Naive thymus-derived CD4-positive, alpha-beta T cell (primary cell): ENCODE measurements at regions not wholly inside any gene's neighbourhood (a gene's known extent, or its start where the extent isn't known, plus 50 kb on each side); places are given as distances from the start of the nearest gene placed in this dataset.

Experiments
- ATAC-seq: fragments of 150-1000 bp; cut with Tn5 transposase; 2 replicates; pipeline ENCODE4 v1.10.0; 2021; ENCODE audit warnings: mild to moderate bottlenecking, moderate library complexity
- CTCF ChIA-PET: fragments of 350-600 bp; sonication (Branson Sonifier 250); formaldehyde crosslinking; loops from one replicate; lab custom pipeline; 2021; ENCODE audit warnings: antibody characterized with exemption; lab: Charles Lee
- POLR2A ChIA-PET: fragments of 350-600 bp; sonication (Branson Sonifier 250); formaldehyde crosslinking; loops from one replicate; lab custom pipeline; 2021; ENCODE audit warnings: antibody characterized with exemption, inconsistent platforms; lab: Charles Lee
- DNase-seq, 9 donors: peaks; one replicate each; pipeline versions ENCODE4 v3.0.0 to v3.0.0-alpha.2; 2020 to 2022; ENCODE audit warnings: mixed read lengths in 1 of 9
- H3K27ac ChIP-seq: one replicate; pipeline ENCODE4 v1.7.0; 2013; ENCODE audit warnings: mild to moderate bottlenecking, low read depth, low read length, moderate library complexity
- H3K27me3 ChIP-seq, 2 donors: one replicate each; pipeline ENCODE4 v1.7.0; 2013; ENCODE audit warnings: low read length in 2 of 2, mild to moderate bottlenecking in 2 of 2, moderate library complexity in 2 of 2; ENCODE audit not compliant: control insufficient read depth in 2 of 2, insufficient read depth in 2 of 2
- H3K36me3 ChIP-seq, 3 experiments: 1 replicate in 2 of 3; 2 replicates in 1 of 3; pipeline ENCODE4 v1.7.0; 2013; ENCODE audit warnings: low read length in 3 of 3, mild to moderate bottlenecking in 3 of 3, moderate library complexity in 1 of 3; ENCODE audit not compliant: insufficient read depth in 3 of 3, control insufficient read depth in 2 of 3
- H3K4me1 ChIP-seq, 2 donors: one replicate each; pipeline ENCODE4 v1.7.0; 2013; ENCODE audit warnings: low read length in 2 of 2, mild to moderate bottlenecking in 2 of 2, moderate library complexity in 1 of 2; ENCODE audit not compliant: control insufficient read depth in 2 of 2, insufficient read depth in 2 of 2
- H3K4me3 ChIP-seq: 2 replicates; pipeline ENCODE4 v1.7.0; 2013; ENCODE audit warnings: mild to moderate bottlenecking, low read length
- H3K9me3 ChIP-seq, 3 experiments: 1 replicate in 2 of 3; 2 replicates in 1 of 3; pipeline ENCODE4 v1.7.0; 2013; ENCODE audit warnings: low read length in 3 of 3; ENCODE audit not compliant: control insufficient read depth in 2 of 3
- H3K27ac Mint-ChIP-seq, 9 donors: one replicate each; pipeline ENCODE4 v1.8.0; 2020 to 2022; ENCODE audit warnings: mixed read lengths in 9 of 9, mild to moderate bottlenecking in 8 of 9, moderate library complexity in 5 of 9, inconsistent platforms in 2 of 9
- H3K27me3 Mint-ChIP-seq, 5 donors: one replicate each; pipeline ENCODE4 v1.8.0; 2021 to 2022; ENCODE audit warnings: mixed read lengths in 5 of 5, mild to moderate bottlenecking in 1 of 5
- H3K36me3 Mint-ChIP-seq, 5 donors: one replicate each; pipeline ENCODE4 v1.8.0; 2020 to 2022; ENCODE audit warnings: mixed read lengths in 5 of 5, mild to moderate bottlenecking in 3 of 5, inconsistent platforms in 1 of 5
- H3K4me1 Mint-ChIP-seq, 7 donors: one replicate each; pipeline ENCODE4 v1.8.0; 2020 to 2022; ENCODE audit warnings: mixed read lengths in 7 of 7, mild to moderate bottlenecking in 3 of 7, inconsistent platforms in 1 of 7
- H3K4me3 Mint-ChIP-seq, 10 donors: one replicate each; pipeline ENCODE4 v1.8.0; 2020 to 2022; ENCODE audit warnings: mild to moderate bottlenecking in 10 of 10, mixed read lengths in 10 of 10, moderate library complexity in 6 of 10, inconsistent platforms in 2 of 10
- H3K9me3 Mint-ChIP-seq, 11 donors: one replicate each; pipeline ENCODE4 v1.8.0; 2020 to 2022; ENCODE audit warnings: mixed read lengths in 11 of 11, mild to moderate bottlenecking in 4 of 11, inconsistent platforms in 1 of 11, moderate library complexity in 1 of 11
- intact Hi-C, 2 donors: fragments of 100-400 bp; cut with micrococcal nuclease; formaldehyde crosslinking; loops; one replicate each; pipeline ENCODE4 v1.15.1; 2023

DNA sequence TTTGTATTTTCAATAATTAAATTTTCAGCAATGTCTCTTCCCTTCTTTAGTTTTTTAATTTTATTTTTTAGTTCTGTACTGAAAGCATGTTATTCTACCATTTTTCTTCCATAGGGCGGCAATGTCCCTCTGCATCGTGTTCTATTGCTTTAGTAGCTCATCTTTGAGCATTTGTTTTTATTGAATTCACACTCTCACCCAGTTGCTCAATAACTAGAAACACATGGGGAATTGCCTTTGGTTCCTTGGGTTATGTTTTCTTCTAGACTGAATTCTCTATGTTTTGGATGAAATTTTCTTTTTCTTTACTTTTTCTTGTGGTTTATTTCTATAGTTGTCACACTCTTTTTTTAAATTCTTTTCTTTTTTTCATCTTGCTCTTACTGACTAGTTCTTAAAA lies 233.8 kb upstream of the LDB2 start:
- Mint-ChIP-seq H3K27ac (no peak overlapping the region), H3K27me3 (peaks cover 2 to 47% (median 11%) of the 10 kb centered on the region in 5 donors), H3K36me3 (peaks cover 0 to 11% (median 0%) of the 10 kb centered on the region in 5 donors), H3K4me1 (peaks cover 0 to 7% (median 0%) of the 10 kb centered on the region in 7 donors), H3K9me3 (peaks cover 0 to 12% (median 5%) of the 10 kb centered on the region in 11 donors), H3K4me3 (no peak overlapping the region)
- Histone ChIP-seq H3K27me3 (no peaks in the 10 kb centered on the region), H3K4me3 (no peak overlapping the region), H3K27ac (no peak overlapping the region), H3K4me1 (no peaks in the 10 kb centered on the region), H3K9me3 (no peaks in the 10 kb centered on the region), H3K36me3 (no peaks in the 10 kb centered on the region)
- POLR2A ChIA-PET = no interaction called here
- ATAC-seq (no peak), DNase-seq (no peak)
- CTCF ChIA-PET = no interaction called here
- intact Hi-C loops = no loop called here

DNA sequence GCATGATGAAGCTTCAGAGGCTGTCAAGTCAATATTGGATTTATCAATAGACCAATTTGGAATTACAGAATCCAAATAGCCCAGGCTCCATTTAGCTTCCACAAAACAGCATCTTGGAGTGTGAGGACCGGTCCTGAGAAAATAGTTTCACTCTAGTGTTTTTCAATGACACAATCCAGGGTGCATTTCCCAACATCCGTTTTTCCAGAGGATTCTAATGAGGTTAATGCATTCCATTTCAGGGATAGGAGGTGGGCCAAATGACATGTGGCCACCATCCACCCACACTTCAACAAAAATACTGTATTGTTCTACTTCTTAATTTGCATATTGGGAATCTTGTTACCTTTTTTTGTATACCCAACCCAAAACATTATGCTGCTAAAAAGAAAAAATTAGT lies 229.8 kb upstream of the LDB2 start:
- Mint-ChIP-seq H3K9me3 (peaks cover 0 to 8% (median 0%) of the 10 kb centered on the region in 11 donors), H3K27ac (no peak overlapping the region), H3K27me3 (peaks cover 0 to 23% (median 3%) of the 10 kb centered on the region in 5 donors), H3K4me3 (no peak overlapping the region), H3K4me1 (peaks cover 0 to 7% (median 0%) of the 10 kb centered on the region in 7 donors), H3K36me3 (peaks cover 0 to 6% (median 0%) of the 10 kb centered on the region in 5 donors)
- no peaks in the 10 kb centered on the region for H3K36me3 ChIP-seq
- ATAC-seq (no peak), DNase-seq (no peak)
- H3K4me1 ChIP-seq = no peaks in the 10 kb centered on the region
- H3K4me3 ChIP-seq = no peak overlapping the region
- CTCF ChIA-PET = no interaction called here
- POLR2A ChIA-PET = no interaction called here
- no peaks in the 10 kb centered on the region for H3K27me3 ChIP-seq
- no peaks in the 10 kb centered on the region for H3K9me3 ChIP-seq
- intact Hi-C loops = no loop called here
- H3K27ac ChIP-seq = no peak overlapping the region

DNA sequence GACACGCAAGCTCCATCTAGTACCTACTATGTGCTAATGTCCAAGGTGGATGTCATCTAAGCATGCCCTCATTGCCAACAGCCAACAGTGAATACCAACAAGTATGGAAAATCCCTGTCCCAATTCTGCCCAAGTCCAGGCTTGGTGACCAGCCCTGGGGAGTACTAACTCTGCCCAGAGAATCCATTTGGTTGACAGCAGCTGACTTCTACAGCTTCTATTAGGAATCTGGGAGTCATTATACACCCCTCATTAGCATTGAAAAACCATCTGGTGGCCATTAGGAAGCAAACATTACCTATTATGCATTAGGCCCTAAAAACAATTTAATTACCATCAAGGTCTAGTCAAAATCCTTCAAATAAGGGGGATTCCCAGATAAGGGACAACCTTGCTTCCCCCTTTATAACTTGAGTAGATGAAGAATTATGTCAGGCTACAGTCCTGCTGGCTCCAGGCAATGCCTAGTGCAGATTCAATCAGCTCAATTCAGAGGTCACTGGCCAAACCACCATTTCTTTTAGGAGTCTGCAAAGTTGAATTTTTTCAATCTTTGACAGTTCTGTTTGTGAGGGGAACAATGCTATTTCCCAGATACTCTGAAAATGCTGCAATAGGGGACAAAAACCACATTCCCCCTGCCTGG lies 228.0 kb upstream of the LDB2 start:
- H3K4me3 Mint-ChIP-seq = no peak overlapping the region

DNA sequence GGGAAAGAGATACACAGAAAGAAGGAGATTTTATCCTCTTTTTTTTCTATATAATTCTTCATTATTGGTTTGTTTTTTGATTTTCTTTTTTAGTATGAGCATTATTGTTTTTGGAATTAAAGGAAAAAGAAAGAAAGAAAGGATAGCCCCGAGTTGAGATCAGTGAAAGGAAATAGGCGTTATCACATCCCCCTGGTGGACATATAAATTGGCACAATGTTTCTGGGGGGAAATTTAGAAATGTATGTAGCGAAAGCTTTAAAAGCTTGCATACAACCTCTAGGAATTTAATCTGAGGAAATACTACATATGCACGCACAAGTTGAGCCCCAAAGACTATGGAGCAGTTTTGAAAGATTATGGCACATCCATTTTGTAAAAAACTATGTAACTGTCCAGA lies 226.3 kb upstream of the LDB2 start:
- no peaks in the 10 kb centered on the region for H3K36me3 ChIP-seq
- no peaks in the 10 kb centered on the region for H3K9me3 ChIP-seq
- CTCF ChIA-PET = no interaction called here
- no peaks in the 10 kb centered on the region for H3K4me1 ChIP-seq
- H3K36me3 Mint-ChIP-seq = no peaks in the 10 kb centered on the region
- intact Hi-C loops = no loop called here
- H3K27me3 Mint-ChIP-seq = peaks cover 0 to 7% (median 3%) of the 10 kb centered on the region in 5 donors
- no peak for DNase-seq
- no peak overlapping the region for H3K27ac Mint-ChIP-seq
- H3K4me3 Mint-ChIP-seq = no peak overlapping the region
- no peak for ATAC-seq
- H3K9me3 Mint-ChIP-seq = peaks cover 0 to 4% (median 0%) of the 10 kb centered on the region in 11 donors
- POLR2A ChIA-PET = no interaction called here
- H3K4me3 ChIP-seq = no peak overlapping the region
- H3K27me3 ChIP-seq = no peaks in the 10 kb centered on the region
- H3K27ac ChIP-seq = no peak overlapping the region
- no peaks in the 10 kb centered on the region for H3K4me1 Mint-ChIP-seq

More for the DNA sequence above, 228.0 kb upstream of the LDB2 start:
- no peaks in the 10 kb centered on the region for H3K4me1 ChIP-seq
- ChIA-PET POLR2A (no interaction called here), CTCF (no interaction called here)
- peaks cover 0 to 10% (median 3%) of the 10 kb centered on the region in 5 donors for H3K27me3 Mint-ChIP-seq
- H3K27ac ChIP-seq = no peak overlapping the region
- no peaks in the 10 kb centered on the region for H3K27me3 ChIP-seq
- ATAC-seq = no peak
- peaks cover 0 to 3% (median 0%) of the 10 kb centered on the region in 5 donors for H3K36me3 Mint-ChIP-seq
- intact Hi-C loops = no loop called here
- H3K4me1 Mint-ChIP-seq = peaks cover 0 to 5% (median 0%) of the 10 kb centered on the region in 7 donors
- no peak for DNase-seq
- H3K9me3 Mint-ChIP-seq = peaks cover 0 to 8% (median 0%) of the 10 kb centered on the region in 11 donors
- no peaks in the 10 kb centered on the region for H3K36me3 ChIP-seq
- no peak overlapping the region for H3K4me3 ChIP-seq
- H3K27ac Mint-ChIP-seq = no peak overlapping the region
- H3K9me3 ChIP-seq = no peaks in the 10 kb centered on the region

DNA sequence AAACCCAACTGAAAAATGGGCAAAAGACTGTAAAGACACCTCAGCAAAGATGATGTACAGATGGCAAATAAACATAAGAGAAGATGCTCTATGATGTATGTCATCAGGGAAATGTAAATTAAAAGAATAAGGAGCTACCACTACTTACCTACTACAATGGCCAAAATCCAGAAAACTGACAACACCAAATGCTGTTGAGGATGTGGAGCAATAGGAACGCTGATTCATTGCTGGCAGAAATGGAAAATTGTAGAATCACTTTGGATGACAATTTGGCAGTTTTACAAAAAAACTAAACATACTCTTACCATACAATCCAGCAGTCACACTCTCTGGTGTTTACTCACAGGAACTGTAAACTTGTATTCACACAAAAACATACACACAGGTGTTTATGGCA lies 222.3 kb upstream of the LDB2 start:
- intact Hi-C loops = no loop called here
- Mint-ChIP-seq H3K36me3 (no peaks in the 10 kb centered on the region), H3K4me1 (no peaks in the 10 kb centered on the region), H3K27me3 (peaks cover 0 to 23% (median 14%) of the 10 kb centered on the region in 5 donors), H3K4me3 (no peak overlapping the region), H3K27ac (no peak overlapping the region), H3K9me3 (peaks cover 0 to 4% (median 0%) of the 10 kb centered on the region in 11 donors)
- Histone ChIP-seq H3K27me3 (no peaks in the 10 kb centered on the region), H3K4me3 (no peak overlapping the region), H3K27ac (no peak overlapping the region), H3K36me3 (no peaks in the 10 kb centered on the region), H3K9me3 (no peaks in the 10 kb centered on the region), H3K4me1 (no peaks in the 10 kb centered on the region)
- no peak for ATAC-seq
- ChIA-PET POLR2A (no interaction called here), CTCF (no interaction called here)
- DNase-seq = no peak

DNA sequence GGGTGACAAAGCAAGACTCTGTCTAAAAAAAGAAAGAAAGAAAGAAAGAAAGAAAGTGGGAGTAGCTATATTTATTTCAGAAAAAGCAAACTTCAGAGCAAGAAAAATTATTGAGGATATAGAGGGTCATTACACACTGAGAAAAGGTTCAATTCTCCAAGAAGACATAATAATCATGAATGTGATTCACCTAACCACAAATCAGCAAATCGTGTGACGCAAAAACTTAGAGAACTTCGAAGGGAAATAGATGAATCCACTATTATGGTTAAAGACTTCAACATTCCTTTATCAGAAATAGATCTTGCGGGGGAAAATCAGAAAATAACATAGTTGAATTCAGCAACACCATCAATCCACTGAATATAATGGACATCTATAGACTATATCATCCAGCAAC lies 219.3 kb upstream of the LDB2 start:
- H3K27ac ChIP-seq = no peak overlapping the region
- Mint-ChIP-seq H3K9me3 (peaks cover 0 to 4% (median 0%) of the 10 kb centered on the region in 11 donors), H3K27ac (no peak overlapping the region), H3K4me1 (no peaks in the 10 kb centered on the region), H3K27me3 (peaks cover 0 to 28% (median 25%) of the 10 kb centered on the region in 5 donors), H3K4me3 (no peak overlapping the region), H3K36me3 (no peaks in the 10 kb centered on the region)
- DNase-seq (no peak), ATAC-seq (no peak)
- CTCF ChIA-PET = no interaction called here
- POLR2A ChIA-PET = no interaction called here
- no peaks in the 10 kb centered on the region for H3K36me3 ChIP-seq
- H3K9me3 ChIP-seq = no peaks in the 10 kb centered on the region
- intact Hi-C loops = no loop called here
- H3K4me1 ChIP-seq = no peaks in the 10 kb centered on the region
- no peaks in the 10 kb centered on the region for H3K27me3 ChIP-seq
- no peak overlapping the region for H3K4me3 ChIP-seq

DNA sequence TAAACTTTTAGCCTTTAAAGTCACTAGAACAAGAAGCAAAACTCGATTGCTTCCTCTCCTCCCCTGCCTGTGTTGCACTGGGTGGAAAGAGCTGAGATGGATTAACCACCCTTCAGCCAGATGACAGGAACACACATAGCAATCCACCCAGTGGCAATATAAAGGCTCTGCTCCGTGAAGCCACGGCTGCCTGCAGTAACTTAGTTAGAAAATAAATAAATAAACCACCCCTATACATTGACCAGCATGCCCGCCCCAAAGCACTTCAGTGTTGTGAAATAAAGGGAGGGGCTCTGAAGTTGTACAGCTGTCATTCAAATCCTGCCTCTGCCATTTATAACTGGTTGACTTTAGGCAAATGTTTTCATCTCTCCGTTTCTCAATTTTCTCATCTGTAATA lies 217.1 kb upstream of the LDB2 start:
- no peaks in the 10 kb centered on the region for H3K4me1 Mint-ChIP-seq
- intact Hi-C loops = no loop called here
- peaks cover 0 to 4% (median 0%) of the 10 kb centered on the region in 11 donors for H3K9me3 Mint-ChIP-seq
- H3K27me3 ChIP-seq = no peaks in the 10 kb centered on the region
- H3K36me3 Mint-ChIP-seq = no peaks in the 10 kb centered on the region
- no peak overlapping the region for H3K4me3 Mint-ChIP-seq
- DNase-seq (no peak), ATAC-seq (no peak)
- H3K4me3 ChIP-seq = no peak overlapping the region
- no peak overlapping the region for H3K27ac Mint-ChIP-seq
- CTCF ChIA-PET = no interaction called here
- no peaks in the 10 kb centered on the region for H3K9me3 ChIP-seq
- H3K4me1 ChIP-seq = no peaks in the 10 kb centered on the region
- H3K27ac ChIP-seq = no peak overlapping the region
- POLR2A ChIA-PET = no interaction called here
- no peaks in the 10 kb centered on the region for H3K36me3 ChIP-seq
- H3K27me3 Mint-ChIP-seq = peaks cover 0 to 35% (median 28%) of the 10 kb centered on the region in 5 donors
